ENCODE measurements at regions not wholly inside any gene's neighbourhood (a gene's known extent, or its start where the extent isn't known, plus 50 kb on each side); places are given as distances from the start of the nearest gene placed in this dataset.
"Not testable (repeated sequence)": the region's sequence is repeated elsewhere in the genome, so short reads cannot be mapped to it uniquely, and the experiment has no call there.

DNA sequence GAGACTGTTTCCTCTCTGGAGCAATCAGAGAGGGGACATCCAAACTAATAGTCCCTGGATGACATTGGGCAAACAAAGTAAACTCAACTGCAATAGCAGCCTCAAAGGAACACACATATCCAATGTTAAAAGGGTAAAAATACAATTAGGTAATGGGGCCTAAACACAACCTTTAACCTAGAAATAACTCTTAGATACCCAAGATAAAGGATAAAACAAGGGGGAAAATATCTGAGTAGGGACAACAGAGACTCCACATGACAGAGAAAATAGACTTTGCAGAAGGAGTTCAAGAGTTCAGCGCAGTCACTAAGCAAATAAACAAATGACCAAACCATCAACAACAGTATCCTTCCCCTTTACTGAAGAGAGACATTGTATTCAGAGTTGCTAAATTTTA, 149.3 kb downstream of the FBXO4 start:
- DNase-seq (ENCODE audit: low read depth in 3 of 3), result no peak

DNA sequence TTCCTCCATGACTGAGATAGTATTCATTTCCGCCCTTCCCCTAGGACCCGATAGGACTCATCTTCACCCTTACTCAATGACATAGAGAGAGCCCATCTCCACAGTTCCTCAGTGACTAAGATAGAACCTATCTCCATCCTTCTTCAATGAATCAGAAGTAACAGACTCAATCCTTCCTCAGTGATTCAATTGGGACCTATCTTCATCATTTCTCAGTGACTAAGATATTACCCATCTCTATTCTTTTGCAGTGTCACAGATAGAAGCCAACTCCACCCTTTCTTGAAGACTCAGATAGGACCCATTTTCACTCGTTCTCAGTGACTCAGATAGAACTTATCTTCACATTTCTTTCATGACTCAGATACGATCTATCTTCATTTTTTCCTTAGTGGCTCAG, 164.6 kb downstream of the FBXO4 start:
- DNase-seq (ENCODE audit: low read depth in 3 of 3), result no peak

DNA sequence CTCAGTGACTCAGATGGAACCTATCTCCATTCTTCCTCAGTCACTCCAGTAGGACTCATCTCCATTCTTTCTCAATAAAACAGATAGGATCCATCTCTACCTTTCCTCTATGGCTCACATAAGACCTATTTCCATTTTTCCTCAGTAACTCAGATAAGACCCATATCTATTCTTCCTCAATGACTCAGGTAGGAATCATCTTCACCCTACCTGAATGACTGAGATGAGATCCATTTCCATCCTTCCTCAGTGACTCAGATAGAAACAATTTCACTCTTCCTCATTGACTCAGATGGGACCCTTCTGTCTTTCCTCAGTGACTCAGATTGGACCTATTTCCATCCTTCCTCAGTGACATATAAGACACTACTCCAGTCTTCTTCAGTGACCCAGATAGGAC, 165.1 kb downstream of the FBXO4 start:
- no peak for DNase-seq (ENCODE audit: low read depth in 3 of 3)

DNA sequence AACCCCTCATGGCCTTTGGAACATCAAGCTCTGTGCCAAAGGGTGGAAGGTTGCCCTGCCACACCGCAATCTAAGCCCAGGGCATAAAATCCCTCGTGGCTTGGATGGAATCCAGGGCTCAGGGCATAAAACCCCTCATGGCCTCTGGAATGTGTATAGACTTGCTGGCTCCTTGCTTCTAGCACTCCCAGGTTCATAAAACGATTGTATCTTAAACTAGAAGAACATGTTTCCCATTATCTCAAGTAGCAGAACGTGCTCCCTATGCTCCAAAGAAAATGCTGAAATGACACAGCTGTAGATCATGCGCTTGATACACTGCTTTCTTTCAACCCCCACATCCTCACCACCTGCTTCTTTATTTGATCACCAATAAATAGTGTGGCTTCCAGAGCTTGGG, 174.8 kb downstream of the FBXO4 start:
- DNase-seq (ENCODE audit: low read depth in 3 of 3), result not testable (repeated sequence)

DNA sequence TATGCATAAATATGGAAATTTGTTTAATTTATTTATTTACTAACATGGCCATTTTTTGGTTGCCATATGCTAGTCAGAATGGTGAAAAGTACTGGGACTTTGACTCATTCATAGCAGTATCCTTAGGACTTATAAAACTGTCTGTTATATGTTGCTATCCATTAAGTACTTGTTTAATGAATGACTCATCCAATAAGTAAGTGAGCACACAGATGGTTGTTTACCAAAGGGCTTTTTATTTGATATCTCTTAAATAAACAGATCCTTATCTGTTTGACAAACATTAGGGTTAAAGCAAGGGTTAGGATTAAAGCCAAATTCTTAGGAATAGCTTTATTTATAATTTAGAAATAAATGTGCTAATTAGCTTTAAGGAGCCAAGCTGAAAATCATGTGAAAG, 183.4 kb downstream of the FBXO4 start:
- DNase-seq (ENCODE audit: low read depth in 3 of 3), result no peak

DNA sequence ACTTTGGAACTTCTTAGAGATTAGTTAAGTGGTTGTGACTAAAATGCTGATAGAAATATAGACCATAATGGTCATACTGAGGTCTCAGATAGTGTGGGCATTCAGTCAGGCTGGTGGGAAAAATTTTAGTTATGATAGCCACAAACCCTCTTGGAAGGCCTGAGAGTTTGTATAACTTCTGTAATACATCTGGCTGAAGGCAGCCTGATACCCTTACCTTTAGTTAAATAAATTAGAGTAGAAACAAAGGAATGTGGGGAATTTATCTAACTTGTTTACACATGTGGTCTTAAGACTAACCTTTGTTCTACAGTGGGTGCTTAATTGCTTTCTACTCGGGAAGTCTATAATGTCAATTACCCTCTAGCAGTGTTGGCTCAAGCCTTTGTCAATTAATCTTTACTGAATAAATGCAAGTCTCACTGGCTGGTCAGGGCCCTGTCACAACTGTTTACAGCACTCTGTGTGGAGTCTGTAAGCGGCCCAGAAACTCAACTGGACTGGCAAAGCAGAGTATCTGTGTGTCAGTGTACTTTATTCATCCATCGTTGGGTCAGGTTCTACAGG, 184.0 kb downstream of the FBXO4 start:
- DNase-seq (ENCODE audit: low read depth in 3 of 3), result no peak

DNA sequence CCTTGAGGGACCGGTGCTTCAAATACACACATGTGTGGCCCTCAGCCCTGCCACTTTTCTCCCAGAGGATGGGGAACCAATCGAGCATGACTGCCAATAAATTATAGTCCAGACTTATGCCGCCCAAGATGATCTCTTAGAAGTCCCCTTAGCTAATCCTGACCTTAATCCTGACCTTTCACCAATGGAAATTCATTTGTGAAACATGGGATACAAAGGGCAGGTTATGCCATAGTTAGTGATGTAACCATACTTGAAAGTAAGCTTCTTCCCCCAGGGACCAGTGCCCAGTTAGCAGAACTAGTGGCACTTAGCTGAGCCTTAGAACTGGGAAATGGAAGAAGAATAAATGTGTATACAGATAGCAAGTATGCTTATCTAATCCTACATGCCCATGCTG, 190.6 kb downstream of the FBXO4 start:
- not testable (repeated sequence) for DNase-seq (ENCODE audit: low read depth in 3 of 3)

DNA sequence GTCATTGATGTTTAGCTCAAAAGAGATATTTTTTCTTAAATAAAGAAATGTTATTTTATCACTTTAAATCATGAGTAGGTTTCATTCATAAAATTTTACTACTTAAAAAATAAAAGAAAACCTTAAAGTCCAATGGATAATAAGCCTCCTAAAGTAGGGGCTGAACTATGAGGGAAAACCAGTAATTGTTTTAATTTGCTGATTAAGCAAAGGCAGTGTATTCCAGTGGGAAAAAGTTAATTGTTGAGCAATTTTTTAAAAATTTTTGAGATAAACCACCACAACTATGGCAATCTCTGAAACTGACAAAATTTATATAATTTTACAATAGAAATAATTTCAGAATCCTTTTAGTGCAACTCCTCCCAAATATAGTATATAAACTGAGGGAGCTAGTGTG, 195.0 kb downstream of the FBXO4 start:
- no peak for DNase-seq (ENCODE audit: low read depth in 3 of 3)

DNA sequence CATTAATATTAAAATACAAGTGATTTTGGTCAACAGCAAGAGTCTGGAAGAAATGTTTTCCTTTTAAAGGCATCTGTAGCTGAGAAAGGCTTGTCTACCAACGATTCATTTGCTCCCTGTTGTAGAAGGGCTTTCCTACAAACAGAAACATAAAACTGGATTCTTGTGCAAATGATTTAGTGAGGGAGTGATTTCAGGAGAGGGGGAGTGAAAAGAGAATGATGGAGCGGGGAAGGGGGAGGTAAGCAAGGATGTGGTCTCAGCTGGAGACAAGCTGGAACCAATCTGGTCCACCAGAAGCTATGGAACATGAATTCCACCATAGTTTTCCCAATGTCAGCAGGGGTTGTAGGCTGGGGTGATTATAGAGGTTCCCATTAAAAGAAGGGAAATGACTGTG, 196.3 kb downstream of the FBXO4 start:
- no peak for DNase-seq (ENCODE audit: low read depth in 3 of 3)

DNA sequence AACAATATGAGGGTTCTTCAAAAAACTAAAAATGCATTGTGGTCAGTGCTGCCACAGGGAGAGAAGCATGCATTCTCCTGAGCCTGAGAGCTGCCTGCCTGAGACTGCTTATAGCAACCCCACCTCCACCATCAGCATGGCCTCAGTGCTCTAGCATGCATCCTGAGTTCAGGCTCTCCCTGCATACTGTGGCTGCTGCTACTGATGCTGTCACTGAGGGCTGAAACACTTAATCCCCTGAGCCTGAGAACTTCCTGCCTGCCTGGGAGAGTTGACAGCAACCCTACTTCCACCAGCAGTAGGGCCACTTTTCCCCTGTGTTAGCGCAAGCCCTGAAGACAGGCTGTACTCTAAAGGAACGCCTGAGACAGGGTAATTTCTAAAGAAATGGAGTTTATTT, 206.0 kb downstream of the FBXO4 start:
- no peak for DNase-seq (ENCODE audit: low read depth in 3 of 3)

DNA sequence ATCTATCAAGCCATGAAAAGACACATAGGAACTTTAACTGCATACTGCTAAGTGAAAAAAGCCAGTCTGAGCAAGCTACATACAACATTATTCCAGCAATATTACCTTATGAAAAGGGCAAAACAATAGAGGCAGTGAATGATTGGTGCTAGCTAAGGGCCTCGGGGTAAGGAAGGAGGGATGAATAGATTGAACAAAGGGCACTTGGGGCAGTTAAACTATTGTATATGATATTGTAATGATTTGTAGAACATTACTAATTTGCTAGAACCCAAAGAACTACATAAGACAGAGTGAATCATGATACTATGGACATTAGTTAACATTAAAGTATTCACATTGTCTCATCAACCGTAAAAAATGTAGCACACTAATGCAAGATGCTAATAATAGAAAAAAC, 218.3 kb downstream of the FBXO4 start:
- no peak for DNase-seq (ENCODE audit: low read depth in 3 of 3)

DNA sequence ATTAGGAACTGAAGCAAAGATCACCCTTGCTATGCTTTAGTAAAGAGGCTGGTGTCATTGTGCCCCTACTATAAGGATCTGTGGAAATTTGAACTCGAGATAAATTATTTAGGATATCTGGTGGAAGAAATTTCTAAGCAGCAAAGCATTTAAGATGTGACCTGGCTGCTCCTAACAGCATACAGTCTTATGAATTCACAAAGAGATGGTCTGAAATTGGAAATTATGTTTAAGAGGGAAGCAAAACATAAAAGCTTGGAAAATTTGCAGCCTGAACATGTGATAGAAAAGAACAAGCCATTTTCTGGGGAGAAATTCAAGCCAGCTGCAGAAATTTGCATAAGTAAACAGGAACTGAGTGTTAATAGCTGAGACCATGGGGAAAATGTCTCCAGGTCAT, 223.7 kb downstream of the FBXO4 start:
- no peak for DNase-seq (ENCODE audit: low read depth in 3 of 3)

DNA sequence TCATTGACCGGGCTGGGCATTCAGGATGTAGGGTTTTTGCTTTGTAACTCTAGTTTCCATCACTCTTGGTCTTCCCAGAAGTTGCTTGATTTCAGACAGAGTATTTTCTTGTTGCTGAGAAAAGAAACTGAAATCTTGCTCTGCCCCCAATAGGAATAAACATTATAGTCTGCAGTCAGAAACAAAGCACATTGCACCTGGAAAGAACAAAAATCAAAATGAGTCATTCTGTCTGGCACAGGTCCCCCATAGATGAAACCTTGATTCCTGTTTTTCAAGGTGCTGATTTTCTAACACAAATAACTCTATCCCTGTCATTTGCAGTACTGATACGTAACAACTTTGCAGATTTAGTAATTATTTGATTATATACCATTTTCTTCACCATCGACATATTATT, 232.1 kb downstream of the FBXO4 start:
- no peak for DNase-seq (ENCODE audit: low read depth in 3 of 3)

DNA sequence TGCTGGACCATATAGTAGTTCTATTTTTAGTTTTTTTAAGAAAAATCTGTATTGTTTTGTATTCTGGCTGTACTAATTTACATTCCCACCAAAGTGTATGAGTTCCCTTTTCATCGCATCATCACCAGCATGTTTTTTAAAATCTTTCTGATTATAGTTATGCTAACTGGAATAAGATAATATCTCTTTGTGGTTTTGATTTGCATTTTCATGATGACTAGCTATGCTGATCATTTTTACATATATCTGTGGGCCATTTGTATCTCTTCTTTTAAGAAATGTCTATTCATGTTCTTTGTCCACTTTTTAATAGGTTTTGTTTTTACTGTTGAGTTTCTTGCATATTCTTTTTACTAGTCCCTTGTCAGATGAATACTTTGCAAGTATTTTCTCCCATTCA, 238.0 kb downstream of the FBXO4 start:
- DNase-seq (ENCODE audit: low read depth in 3 of 3), result no peak

DNA sequence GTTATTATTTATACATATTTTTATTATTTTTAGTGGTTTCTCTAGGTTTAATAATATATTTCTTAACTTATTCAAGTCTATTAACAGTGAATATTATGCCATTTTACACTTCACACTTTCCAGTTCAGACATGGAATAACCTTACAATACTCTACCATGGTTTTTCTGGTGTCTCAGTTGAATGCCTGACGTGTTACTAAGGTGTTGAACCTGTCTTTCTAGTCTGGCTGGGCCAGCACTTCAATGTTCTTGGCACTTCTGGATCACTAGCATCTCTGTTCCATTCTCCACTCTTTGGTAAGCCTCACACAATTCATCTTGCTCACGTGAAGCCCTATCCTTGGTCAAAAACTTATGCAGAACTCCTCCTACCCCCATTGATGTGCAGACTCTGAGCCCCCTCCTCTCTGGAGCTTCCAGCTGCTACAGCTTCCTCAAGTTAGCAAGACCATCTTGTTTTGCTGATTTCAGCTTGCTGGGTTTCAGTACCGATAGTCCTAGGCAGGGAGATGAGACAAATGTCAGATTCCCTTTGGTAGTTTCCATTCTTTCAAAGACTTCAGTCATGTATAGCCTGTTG, 243.1 kb downstream of the FBXO4 start:
- no peak for DNase-seq (ENCODE audit: low read depth in 3 of 3)

DNA sequence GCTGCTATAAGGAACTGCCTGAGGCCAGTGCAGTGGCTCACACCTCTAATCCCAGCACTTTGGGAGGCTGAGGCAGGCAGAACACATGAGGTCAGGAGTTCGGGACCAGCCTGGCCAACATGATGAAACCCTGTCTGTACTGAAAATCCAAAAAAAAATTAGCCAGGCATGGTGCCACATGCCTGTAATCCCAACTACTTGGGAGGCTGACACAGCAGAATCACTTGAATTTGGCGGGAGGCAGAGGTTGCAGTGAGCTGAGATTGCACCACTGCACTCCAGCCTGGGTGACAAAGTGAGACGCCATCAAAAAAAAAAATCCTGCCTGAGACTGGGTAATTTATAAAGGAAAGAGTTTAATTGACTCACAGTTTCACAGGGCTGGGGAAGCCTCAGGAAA, 247.1 kb upstream of the GHR start:
- not testable (repeated sequence) for DNase-seq (ENCODE audit: low read depth in 3 of 3)

DNA sequence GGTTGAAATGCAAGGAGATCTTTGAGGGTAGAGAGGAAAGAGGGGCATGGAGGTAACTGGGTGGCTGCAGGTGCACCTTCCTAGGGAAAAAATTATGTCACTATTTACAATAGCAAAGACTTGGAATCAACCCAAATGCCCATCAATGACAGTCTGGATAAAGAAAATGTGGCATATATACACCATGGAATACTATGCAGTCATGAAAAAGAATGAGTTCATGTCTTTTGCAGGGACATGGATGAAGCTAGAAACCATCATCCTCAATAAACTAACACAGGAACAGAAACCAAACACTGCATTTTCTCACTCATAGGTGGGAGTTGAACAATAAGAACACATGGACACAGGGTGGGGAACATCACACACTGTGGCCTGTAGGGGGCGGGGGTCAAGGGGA, 243.4 kb upstream of the GHR start:
- DNase-seq (ENCODE audit: low read depth in 3 of 3), result not testable (repeated sequence)

DNA sequence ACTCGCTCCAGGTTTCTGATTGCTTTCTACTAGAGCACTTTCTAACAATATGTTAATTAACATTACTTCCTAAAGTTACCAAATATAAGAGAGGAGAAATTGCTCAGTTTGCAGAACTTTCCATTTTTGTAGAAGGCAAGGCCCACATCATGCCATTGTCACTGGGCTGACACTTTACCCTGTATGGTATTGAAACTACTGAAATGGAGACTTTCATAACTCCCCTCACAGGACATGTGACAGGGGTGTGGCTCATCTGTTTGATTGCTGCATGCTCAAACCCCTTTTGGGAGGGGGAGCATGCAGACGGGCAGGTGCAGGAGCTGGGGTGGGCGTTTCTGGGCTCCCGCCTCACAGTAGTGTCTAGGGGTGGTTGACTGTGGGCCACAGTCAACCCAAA, 206.3 kb upstream of the GHR start:
- no peak for DNase-seq (ENCODE audit: low read depth in 3 of 3)

DNA sequence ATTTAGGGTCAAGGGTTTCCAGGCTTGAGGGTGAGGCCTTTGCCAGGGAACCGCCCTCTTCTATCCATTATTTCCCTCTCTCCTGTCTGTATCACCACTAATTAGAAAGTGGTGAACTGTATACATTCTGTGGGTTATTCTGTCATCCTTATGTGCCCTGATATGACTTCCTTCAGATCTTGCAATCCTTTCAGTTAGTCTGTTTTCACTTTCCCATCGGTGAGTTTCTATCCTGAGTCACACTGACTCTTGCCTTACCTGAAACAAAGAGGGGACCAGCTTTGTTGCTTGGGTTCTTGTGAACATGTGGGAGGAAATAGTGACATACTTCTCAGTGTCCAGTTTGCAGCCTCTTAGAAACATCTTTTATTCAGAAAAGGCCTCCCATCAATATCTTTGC, 205.4 kb upstream of the GHR start:
- no peak for DNase-seq (ENCODE audit: low read depth in 3 of 3)

DNA sequence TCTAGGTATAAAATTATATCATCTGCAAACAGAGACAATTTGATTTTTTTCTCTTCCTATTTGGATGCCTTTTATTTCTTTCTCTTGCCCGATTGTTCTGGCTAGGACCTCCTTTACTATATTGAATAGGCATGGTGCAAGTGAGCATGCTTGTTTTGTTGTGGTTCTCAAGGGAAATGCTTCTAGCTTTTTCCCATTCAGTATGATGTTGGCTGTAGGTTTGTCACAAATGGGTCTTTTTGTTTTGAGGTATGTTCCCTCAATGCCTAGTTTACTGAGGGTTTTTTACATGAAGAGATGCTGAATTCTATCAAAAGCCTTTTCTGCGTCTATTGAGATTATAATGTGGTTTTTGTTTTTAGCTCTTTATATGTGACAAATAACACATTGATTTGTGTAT, 198.2 kb upstream of the GHR start:
- no peak for DNase-seq (ENCODE audit: low read depth in 3 of 3)

DNA sequence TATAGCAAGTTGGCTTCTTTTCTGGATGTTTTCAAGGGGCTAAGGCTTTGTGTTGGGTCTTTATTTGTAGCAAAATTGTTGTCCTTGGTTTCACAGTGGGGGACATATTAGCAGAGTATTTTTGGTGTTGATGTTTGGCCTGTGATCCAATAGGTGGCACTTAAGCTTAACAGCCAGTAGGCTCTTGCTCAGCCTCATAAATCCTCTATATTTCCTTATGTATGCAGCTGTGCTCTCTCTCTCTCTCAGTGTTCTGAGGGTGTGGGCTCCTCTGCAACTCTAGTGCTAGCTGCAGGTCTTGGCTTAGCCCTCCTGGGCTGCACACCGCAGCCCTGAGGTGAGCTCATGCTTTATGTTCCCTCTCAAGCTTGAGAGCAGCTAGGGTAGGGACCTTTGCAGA, 195.0 kb upstream of the GHR start:
- DNase-seq (ENCODE audit: low read depth in 3 of 3), result no peak

DNA sequence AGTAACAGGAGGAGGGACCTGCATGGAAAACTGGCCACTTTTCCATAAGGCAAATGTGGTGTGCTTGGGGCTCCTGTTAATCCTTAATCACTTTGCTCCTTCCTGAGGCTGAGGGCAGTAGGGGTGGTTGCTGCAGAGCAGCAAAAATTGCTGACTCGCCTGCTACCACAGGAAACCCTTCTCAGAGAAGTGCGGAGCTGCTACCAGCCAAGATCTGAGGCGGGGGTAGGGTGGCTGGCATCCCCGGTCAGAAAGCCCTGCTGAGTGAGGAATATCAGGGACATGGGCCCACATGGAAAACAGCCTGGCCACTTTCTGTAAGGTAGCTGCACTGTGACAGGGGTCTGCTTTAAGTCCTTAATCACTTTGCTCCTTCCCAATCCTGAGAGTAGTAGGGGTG, 192.4 kb upstream of the GHR start:
- no peak for DNase-seq (ENCODE audit: low read depth in 3 of 3)

DNA sequence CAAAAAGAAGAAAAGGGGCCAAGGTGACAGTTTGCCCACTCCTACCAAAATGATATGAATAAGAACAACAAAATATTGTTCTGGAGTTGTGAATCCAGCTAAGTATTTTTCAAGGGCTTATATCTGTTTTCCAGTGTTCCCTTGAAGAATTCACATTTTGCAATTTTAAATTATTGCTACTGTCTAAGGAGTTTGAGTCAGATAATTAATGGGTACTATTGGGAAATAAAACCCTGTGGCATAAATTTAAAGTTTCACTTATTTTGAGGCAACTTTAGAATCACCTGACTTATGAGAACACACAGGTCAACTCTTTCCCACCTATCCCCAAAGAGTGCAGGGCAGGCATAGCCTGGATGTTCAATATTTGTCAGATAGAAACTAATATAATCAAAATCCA, 188.0 kb upstream of the GHR start:
- no peak for DNase-seq (ENCODE audit: low read depth in 3 of 3)

DNA sequence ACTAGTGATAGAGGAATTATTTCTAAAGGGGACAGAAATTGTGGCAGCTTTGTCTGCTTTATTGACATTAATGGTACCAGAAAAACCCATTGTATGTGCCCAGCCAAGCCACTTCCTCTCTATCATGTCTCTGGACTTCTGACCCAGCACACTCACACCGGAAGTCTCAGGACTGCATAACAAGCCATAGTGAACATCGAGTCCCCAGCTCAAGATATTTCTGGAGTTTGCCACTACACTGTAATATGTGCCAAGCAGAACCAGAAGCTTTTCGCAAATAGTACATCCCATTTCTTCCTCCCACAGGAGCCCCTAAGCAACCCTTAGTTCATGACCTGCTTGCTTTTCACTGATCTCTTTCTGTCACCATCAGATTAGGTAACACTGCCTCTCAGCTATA, 187.4 kb upstream of the GHR start:
- DNase-seq (ENCODE audit: low read depth in 3 of 3), result no peak

All from stimulated activated CD4-positive, alpha-beta T cell treated with anti-CD3 and anti-CD28 coated beads, TNF-alpha, amount 100 ng/mL, for 48 hours (primary cell).